ENCODE measurements at regions not wholly inside any gene's neighbourhood (a gene's known extent, or its start where the extent isn't known, plus 50 kb on each side); places are given as distances from the start of the nearest gene placed in this dataset.

- no peaks in the 10 kb centered on the region for H3K36me3 ChIP-seq (ENCODE audit: insufficient read depth, low read length)
- peaks cover 1% of the 10 kb centered on the region for H3K9me3 Mint-ChIP-seq (ENCODE audit: unreplicated experiment)
- DNase-seq (ENCODE audit: low read depth) (peak; percentile 86), FAIRE-seq (no peak)
- no peak overlapping the region for H2AFZ ChIP-seq (ENCODE audit: low read depth, low read length)
- H3K9ac ChIP-seq (ENCODE audit: low read length), result no peak overlapping the region
- H3K36me3 Mint-ChIP-seq (ENCODE audit: low read depth, unreplicated experiment), result no peaks in the 10 kb centered on the region
- H3K27ac Mint-ChIP-seq (ENCODE audit: unreplicated experiment), result no peak overlapping the region
- no peaks in the 10 kb centered on the region for H4K20me1 ChIP-seq (ENCODE audit: insufficient read depth, low read length)
- H3K4me1 Mint-ChIP-seq (ENCODE audit: low read depth, unreplicated experiment), result peaks cover 17% of the 10 kb centered on the region
- no peak overlapping the region for H3K4me3 ChIP-seq (ENCODE audit: insufficient read depth, low read depth, low read length)
- H3K4me2 ChIP-seq (ENCODE audit: low read length), result peak overlapping the region; percentile 57
- TF ChIP-seq CTCF (IDR thresholded peaks at IDR 0.05; ENCODE audit: insufficient read depth, low read depth, low read length) (no peak), EZH2 (IDR thresholded peaks at IDR 0.05; ENCODE audit: insufficient read depth, low read length) (no peak)
- H3K27ac ChIP-seq (ENCODE audit: low read depth, low read length), result peak overlapping the region; percentile 37
- peaks cover 8% of the 10 kb centered on the region for H3K4me1 ChIP-seq (ENCODE audit: insufficient read depth, low read length)
- no peaks in the 10 kb centered on the region for H3K27me3 Mint-ChIP-seq (ENCODE audit: low read depth, unreplicated experiment)
- no peaks in the 10 kb centered on the region for H3K79me2 ChIP-seq (ENCODE audit: insufficient read depth, low read length)
- no peaks in the 10 kb centered on the region for H3K27me3 ChIP-seq (ENCODE audit: insufficient read depth, low read length)
- H3K9me3 ChIP-seq (ENCODE audit: insufficient read depth, low read depth, low read length), result no peaks in the 10 kb centered on the region
- no peak overlapping the region for H3K4me3 Mint-ChIP-seq (ENCODE audit: unreplicated experiment)
Measured at GRCh38 chr1:90370686-90371447, 346.2 kb downstream of the BARHL2 start.

GRCh38 chr1:90362163-90362562 lies 354.9 kb downstream of the BARHL2 start:
- FAIRE-seq (no peak), DNase-seq (ENCODE audit: low read depth) (no peak)
- H3K4me3 Mint-ChIP-seq (ENCODE audit: unreplicated experiment), result no peak overlapping the region
- H3K36me3 Mint-ChIP-seq (ENCODE audit: low read depth, unreplicated experiment), result no peaks in the 10 kb centered on the region
- H3K27ac ChIP-seq (ENCODE audit: low read depth, low read length), result no peak overlapping the region
- no peaks in the 10 kb centered on the region for H3K9me3 ChIP-seq (ENCODE audit: insufficient read depth, low read depth, low read length)
- H4K20me1 ChIP-seq (ENCODE audit: insufficient read depth, low read length), result no peaks in the 10 kb centered on the region
- H3K4me1 Mint-ChIP-seq (ENCODE audit: low read depth, unreplicated experiment), result peaks cover 10% of the 10 kb centered on the region
- H3K4me3 ChIP-seq (ENCODE audit: insufficient read depth, low read depth, low read length), result no peak overlapping the region
- H3K9ac ChIP-seq (ENCODE audit: low read length), result no peak overlapping the region
- H3K27me3 Mint-ChIP-seq (ENCODE audit: low read depth, unreplicated experiment), result peaks cover 6% of the 10 kb centered on the region
- TF ChIP-seq EZH2 (IDR thresholded peaks at IDR 0.05; ENCODE audit: insufficient read depth, low read length), result no peak
- no peak for TF ChIP-seq CTCF (IDR thresholded peaks at IDR 0.05; ENCODE audit: insufficient read depth, low read depth, low read length)
- peaks cover 3% of the 10 kb centered on the region for H3K9me3 Mint-ChIP-seq (ENCODE audit: unreplicated experiment)
- no peaks in the 10 kb centered on the region for H3K36me3 ChIP-seq (ENCODE audit: insufficient read depth, low read length)
- no peaks in the 10 kb centered on the region for H3K4me1 ChIP-seq (ENCODE audit: insufficient read depth, low read length)
- no peak overlapping the region for H2AFZ ChIP-seq (ENCODE audit: low read depth, low read length)
- no peaks in the 10 kb centered on the region for H3K27me3 ChIP-seq (ENCODE audit: insufficient read depth, low read length)
- no peaks in the 10 kb centered on the region for H3K79me2 ChIP-seq (ENCODE audit: insufficient read depth, low read length)
- H3K27ac Mint-ChIP-seq (ENCODE audit: unreplicated experiment), result no peak overlapping the region
- H3K4me2 ChIP-seq (ENCODE audit: low read length), result no peak overlapping the region

- Histone ChIP-seq H3K9me3 (ENCODE audit: insufficient read depth, low read depth, low read length) (no peaks in the 10 kb centered on the region), H3K27me3 (ENCODE audit: insufficient read depth, low read length) (no peaks in the 10 kb centered on the region), H4K20me1 (ENCODE audit: insufficient read depth, low read length) (no peaks in the 10 kb centered on the region), H3K79me2 (ENCODE audit: insufficient read depth, low read length) (no peaks in the 10 kb centered on the region), H2AFZ (ENCODE audit: low read depth, low read length) (no peak overlapping the region), H3K4me3 (ENCODE audit: insufficient read depth, low read depth, low read length) (no peak overlapping the region), H3K27ac (ENCODE audit: low read depth, low read length) (no peak overlapping the region), H3K4me2 (ENCODE audit: low read length) (no peak overlapping the region), H3K36me3 (ENCODE audit: insufficient read depth, low read length) (no peaks in the 10 kb centered on the region), H3K9ac (ENCODE audit: low read length) (no peak overlapping the region), H3K4me1 (ENCODE audit: insufficient read depth, low read length) (no peaks in the 10 kb centered on the region)
- Mint-ChIP-seq H3K27me3 (ENCODE audit: low read depth, unreplicated experiment) (peaks cover 10% of the 10 kb centered on the region), H3K27ac (ENCODE audit: unreplicated experiment) (no peak overlapping the region), H3K36me3 (ENCODE audit: low read depth, unreplicated experiment) (no peaks in the 10 kb centered on the region), H3K4me1 (ENCODE audit: low read depth, unreplicated experiment) (peaks cover 10% of the 10 kb centered on the region), H3K4me3 (ENCODE audit: unreplicated experiment) (no peak overlapping the region), H3K9me3 (ENCODE audit: unreplicated experiment) (peaks cover 3% of the 10 kb centered on the region)
- FAIRE-seq (no peak), DNase-seq (ENCODE audit: low read depth) (no peak)
- TF ChIP-seq EZH2 (IDR thresholded peaks at IDR 0.05; ENCODE audit: insufficient read depth, low read length), result no peak
- no peak for TF ChIP-seq CTCF (IDR thresholded peaks at IDR 0.05; ENCODE audit: insufficient read depth, low read depth, low read length)
Measured at GRCh38 chr1:90361026-90361425, 356.1 kb downstream of the BARHL2 start.
